Endothelial cell of umbilical vein (primary cell): ENCODE measurements at regions not wholly inside any gene's neighbourhood (a gene's known extent, or its start where the extent isn't known, plus 50 kb on each side); places are given as distances from the start of the nearest gene placed in this dataset.

Source experiments
- CTCF ChIP-seq, 2 donors: IDR thresholded peaks; 1 replicate in 1 of 2; 2 replicates in 1 of 2; pipeline ENCODE4 v1.5.1; 2011; ENCODE audit warnings: low read length in 2 of 2, mild to moderate bottlenecking in 2 of 2, moderate library complexity in 2 of 2, control low read depth in 1 of 2, inconsistent platforms in 1 of 2, low read depth in 1 of 2; ENCODE audit not compliant: insufficient read depth in 1 of 2; ENCODE audit errors: extremely low read depth in 1 of 2
- MAX ChIP-seq: IDR thresholded peaks from 2 replicates; pipeline ENCODE4 v1.6.1; 2011; ENCODE audit not compliant: insufficient read depth, insufficient read length
- POLR2A ChIP-seq: IDR thresholded peaks from 2 replicates; pipeline ENCODE4 v1.6.1; 2012; ENCODE audit warnings: low read depth, mild to moderate bottlenecking, control low read depth, low read length
- POLR2AphosphoS5 ChIP-seq: IDR thresholded peaks from 2 replicates; pipeline ENCODE4 v1.6.1; 2012; ENCODE audit warnings: low read depth, mild to moderate bottlenecking, control low read depth, low read length, moderate library complexity; ENCODE audit not compliant: insufficient read depth

- no peak for TF ChIP-seq CTCF (IDR thresholded peaks at IDR 0.05; ENCODE audit: extremely low read depth in 1 of 2, insufficient read depth in 1 of 2, low read depth in 1 of 2, low read length in 2 of 2)
- TF ChIP-seq POLR2A, result no peak
- TF ChIP-seq MAX, result no peak
- no peak for TF ChIP-seq POLR2AphosphoS5
Measured at GRCh38 chr13:84651705-84652104, 769.4 kb upstream of the SLITRK1 start.
